ENCODE measurements at regions not wholly inside any gene's neighbourhood (a gene's known extent, or its start where the extent isn't known, plus 50 kb on each side); places are given as distances from the start of the nearest gene placed in this dataset.

GRCh38 chr5:157914151-157914788 lies 55.3 kb upstream of the CLINT1 start:
- TF ChIP-seq, protein P1, sequence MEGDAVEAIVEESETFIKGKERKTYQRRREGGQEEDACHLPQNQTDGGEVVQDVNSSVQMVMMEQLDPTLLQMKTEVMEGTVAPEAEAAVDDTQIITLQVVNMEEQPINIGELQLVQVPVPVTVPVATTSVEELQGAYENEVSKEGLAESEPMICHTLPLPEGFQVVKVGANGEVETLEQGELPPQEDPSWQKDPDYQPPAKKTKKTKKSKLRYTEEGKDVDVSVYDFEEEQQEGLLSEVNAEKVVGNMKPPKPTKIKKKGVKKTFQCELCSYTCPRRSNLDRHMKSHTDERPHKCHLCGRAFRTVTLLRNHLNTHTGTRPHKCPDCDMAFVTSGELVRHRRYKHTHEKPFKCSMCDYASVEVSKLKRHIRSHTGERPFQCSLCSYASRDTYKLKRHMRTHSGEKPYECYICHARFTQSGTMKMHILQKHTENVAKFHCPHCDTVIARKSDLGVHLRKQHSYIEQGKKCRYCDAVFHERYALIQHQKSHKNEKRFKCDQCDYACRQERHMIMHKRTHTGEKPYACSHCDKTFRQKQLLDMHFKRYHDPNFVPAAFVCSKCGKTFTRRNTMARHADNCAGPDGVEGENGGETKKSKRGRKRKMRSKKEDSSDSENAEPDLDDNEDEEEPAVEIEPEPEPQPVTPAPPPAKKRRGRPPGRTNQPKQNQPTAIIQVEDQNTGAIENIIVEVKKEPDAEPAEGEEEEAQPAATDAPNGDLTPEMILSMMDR (IDR thresholded peaks at IDR 0.05), result no peak
- no peak for TF ChIP-seq POLR2A (IDR thresholded peaks at IDR 0.05)
